ENCODE measurements at regions not wholly inside any gene's neighbourhood (a gene's known extent, or its start where the extent isn't known, plus 50 kb on each side); places are given as distances from the start of the nearest gene placed in this dataset.

DNA sequence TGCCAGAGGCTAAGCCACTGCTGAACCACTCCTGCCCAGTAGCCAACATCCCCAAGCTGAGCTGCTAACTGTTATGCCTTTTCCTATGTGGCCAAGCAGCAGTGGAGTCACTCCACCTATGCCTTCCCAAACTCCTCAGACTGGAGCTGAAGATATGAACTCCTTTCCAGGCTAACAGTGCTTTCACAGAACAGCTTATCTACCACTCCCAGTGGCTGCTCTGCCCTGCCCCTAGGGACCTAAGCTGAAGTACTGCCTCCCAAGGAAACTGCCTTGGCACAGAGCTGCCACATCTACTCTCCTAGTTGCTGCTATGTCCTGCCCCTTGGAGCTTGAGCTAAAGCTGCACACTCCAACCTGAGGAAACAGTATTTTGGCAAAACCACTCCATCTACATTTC is 275.9 kb downstream of the RBM43 start:
- TF ChIP-seq CTCF (IDR thresholded peaks at IDR 0.05) (no peak), POLR2A (IDR thresholded peaks at IDR 0.05) (no peak)
- no peaks in the 10 kb centered on the region for H3K36me3 ChIP-seq
- no peaks in the 10 kb centered on the region for H3K27me3 ChIP-seq
- H3K4me1 ChIP-seq, result no peaks in the 10 kb centered on the region
- H3K27ac ChIP-seq, result no peak overlapping the region
- H3K9me3 ChIP-seq, result no peaks in the 10 kb centered on the region
- H3K4me3 ChIP-seq, result no peak overlapping the region
- no peak for DNase-seq

GRCh38 chr2:150983314-150983897 is 278.3 kb downstream of the RBM43 start:
- no peaks in the 10 kb centered on the region for H3K9me3 ChIP-seq
- no peak overlapping the region for H3K4me3 ChIP-seq
- H3K4me1 ChIP-seq, result no peaks in the 10 kb centered on the region
- H3K27me3 ChIP-seq, result no peaks in the 10 kb centered on the region
- TF ChIP-seq CTCF (IDR thresholded peaks at IDR 0.05), result no peak
- H3K36me3 ChIP-seq, result no peaks in the 10 kb centered on the region
- no peak for DNase-seq
- H3K27ac ChIP-seq, result no peak overlapping the region

DNA sequence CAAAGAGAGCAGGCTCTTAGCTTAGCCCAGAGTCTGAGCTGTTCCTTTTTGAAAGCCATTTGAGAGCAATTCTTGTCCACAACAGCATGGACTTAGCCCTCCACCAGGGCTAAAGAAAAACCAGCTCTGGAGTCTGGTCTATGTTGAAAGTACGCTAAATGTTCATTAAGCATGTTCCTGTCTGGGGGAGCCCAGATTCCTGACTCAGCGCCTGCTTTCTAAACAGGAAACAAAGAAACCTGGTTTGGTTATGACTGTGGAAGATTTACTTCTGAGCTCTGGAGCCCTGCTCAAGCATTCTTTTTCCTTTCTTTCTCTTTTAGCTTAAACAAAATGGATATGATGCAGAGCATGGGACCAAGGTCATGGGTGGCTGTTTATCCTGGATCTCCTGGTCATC is 279.8 kb downstream of the RBM43 start:
- Histone ChIP-seq H3K27me3 (no peaks in the 10 kb centered on the region), H3K27ac (no peak overlapping the region), H3K9me3 (no peaks in the 10 kb centered on the region), H3K4me1 (no peaks in the 10 kb centered on the region), H3K36me3 (no peaks in the 10 kb centered on the region), H3K4me3 (no peak overlapping the region)
- no peak for DNase-seq
- TF ChIP-seq CTCF (IDR thresholded peaks at IDR 0.05) (no peak), POLR2A (IDR thresholded peaks at IDR 0.05) (no peak)

DNA sequence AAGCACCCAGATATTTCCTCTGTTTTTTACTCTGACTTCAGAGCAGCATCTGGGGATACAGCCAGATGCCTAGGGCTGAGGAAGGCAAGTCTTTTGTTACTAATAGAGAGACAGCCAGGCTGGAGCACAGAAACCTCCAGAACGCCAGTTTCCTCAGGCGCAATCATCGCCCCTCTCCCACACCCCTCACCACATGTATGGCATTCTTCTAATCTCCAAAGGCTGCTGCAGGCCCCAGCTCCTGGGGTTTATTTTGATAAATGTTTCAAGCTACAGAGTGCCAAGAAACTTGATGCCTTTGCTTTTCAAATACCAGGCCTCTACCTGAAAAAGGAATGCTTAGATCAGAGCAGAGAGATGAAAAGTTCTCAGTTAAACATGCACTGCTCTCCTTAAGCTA is 283.6 kb downstream of the RBM43 start:
- no peak for DNase-seq
- TF ChIP-seq CTCF (IDR thresholded peaks at IDR 0.05), result no peak
- Histone ChIP-seq H3K9me3 (no peaks in the 10 kb centered on the region), H3K27ac (no peak overlapping the region), H3K27me3 (no peaks in the 10 kb centered on the region), H3K36me3 (no peaks in the 10 kb centered on the region), H3K4me1 (no peaks in the 10 kb centered on the region), H3K4me3 (no peak overlapping the region)

GRCh38 chr2:150977296-150977695 is 284.4 kb downstream of the RBM43 start:
- Histone ChIP-seq H3K9me3 (no peaks in the 10 kb centered on the region), H3K4me3 (no peak overlapping the region), H3K27ac (no peak overlapping the region), H3K36me3 (no peaks in the 10 kb centered on the region), H3K4me1 (no peaks in the 10 kb centered on the region), H3K27me3 (no peaks in the 10 kb centered on the region)
- no peak for DNase-seq
- TF ChIP-seq POLR2A (IDR thresholded peaks at IDR 0.05) (no peak), CTCF (IDR thresholded peaks at IDR 0.05) (no peak)

DNA sequence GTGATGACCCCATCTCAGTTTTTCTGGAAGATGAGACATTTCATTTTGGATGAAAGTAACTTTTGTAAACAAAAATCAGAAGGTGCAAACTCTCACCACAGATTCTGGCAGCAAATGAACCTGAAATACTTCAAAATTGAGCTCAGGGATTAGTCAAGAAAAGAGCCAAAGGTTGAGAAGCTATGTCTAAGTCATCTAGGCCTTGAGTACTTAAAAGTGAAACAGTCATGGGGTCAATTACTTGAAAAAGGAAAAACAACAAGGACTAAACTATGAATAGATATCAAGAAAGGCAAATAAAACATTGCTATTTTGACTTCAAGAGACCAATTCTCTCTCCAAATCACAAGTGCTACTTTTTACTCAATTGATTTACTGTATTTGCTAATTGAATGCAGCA is 285.1 kb downstream of the RBM43 start:
- no peak for DNase-seq
- H3K27ac ChIP-seq, result no peak overlapping the region
- no peaks in the 10 kb centered on the region for H3K27me3 ChIP-seq
- no peaks in the 10 kb centered on the region for H3K36me3 ChIP-seq
- no peaks in the 10 kb centered on the region for H3K9me3 ChIP-seq
- TF ChIP-seq POLR2A (IDR thresholded peaks at IDR 0.05) (no peak), CTCF (IDR thresholded peaks at IDR 0.05) (no peak)
- H3K4me3 ChIP-seq, result no peak overlapping the region
- H3K4me1 ChIP-seq, result no peaks in the 10 kb centered on the region
